ENCODE measurements at regions not wholly inside any gene's neighbourhood (a gene's known extent, or its start where the extent isn't known, plus 50 kb on each side); places are given as distances from the start of the nearest gene placed in this dataset.
"Not testable (repeated sequence)": the region's sequence is repeated elsewhere in the genome, so short reads cannot be mapped to it uniquely, and the experiment has no call there.

DNA sequence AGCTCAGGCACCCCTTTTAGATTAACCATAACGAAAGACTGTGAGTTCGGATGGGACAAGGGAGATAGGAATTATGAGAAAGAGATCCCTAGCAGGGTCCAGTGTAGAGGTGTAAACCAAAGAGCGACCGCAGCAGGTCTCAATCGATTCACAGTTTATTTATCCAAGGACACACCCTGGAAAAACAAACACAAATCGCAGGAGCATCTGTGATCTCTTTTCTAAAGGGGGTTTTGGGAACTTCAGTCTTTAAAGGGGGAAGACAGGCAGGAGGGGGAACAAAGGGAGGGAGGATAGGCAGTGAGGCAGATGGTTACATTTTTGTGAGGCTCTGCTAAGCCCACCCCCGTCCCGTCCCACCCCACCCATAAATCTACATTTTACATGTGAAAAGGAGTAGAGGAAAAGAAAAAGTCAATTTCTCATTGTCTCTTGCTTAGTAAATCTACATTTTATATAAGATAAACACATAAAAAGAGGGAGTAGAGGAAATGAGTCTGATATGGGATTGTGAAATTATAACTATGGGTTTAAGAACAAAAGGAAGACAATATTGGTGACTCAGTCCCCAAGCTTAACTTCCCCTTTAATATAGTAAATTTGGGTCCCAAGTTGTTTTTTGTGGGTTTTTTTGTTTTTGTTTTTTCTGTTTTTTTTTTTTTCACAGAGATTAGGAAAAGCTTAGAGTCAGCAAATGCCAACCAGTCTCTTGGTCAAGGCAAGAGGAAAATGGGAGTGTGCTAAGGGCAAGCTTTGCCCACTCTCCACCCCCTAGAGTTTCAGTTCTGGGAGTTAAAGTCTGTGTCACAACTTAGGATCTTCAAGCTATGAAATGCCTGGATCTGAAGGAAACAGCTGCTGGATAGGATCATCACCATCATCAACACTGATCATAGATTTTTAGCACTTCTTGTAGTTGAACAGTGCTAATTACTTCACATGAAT, 160.9 kb upstream of the CDH5 start:
- no peak for DNase-seq

DNA sequence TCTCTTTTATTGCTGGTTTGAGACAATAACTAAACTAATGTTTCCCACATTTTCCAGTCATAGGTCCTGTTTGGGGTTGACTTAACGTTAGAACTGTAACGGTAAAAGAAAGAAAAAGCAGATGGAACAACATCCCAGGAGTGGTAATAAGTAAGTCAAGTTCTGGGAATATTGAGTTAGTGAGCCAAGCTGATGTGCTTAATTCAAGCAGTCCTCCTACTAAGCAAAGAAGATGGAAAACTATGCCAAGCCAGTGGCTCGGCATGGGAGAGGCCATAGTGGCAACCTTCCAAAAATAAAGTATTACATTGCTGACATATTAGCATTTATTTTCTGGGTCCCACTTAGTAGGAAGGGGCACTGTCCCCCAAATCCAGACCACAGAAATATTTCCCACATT, 161.7 kb upstream of the CDH5 start:
- DNase-seq, result no peak

- DNase-seq, result no peak
Measured at GRCh38 chr16:66203476-66203875, 163.0 kb upstream of the CDH5 start.

DNA sequence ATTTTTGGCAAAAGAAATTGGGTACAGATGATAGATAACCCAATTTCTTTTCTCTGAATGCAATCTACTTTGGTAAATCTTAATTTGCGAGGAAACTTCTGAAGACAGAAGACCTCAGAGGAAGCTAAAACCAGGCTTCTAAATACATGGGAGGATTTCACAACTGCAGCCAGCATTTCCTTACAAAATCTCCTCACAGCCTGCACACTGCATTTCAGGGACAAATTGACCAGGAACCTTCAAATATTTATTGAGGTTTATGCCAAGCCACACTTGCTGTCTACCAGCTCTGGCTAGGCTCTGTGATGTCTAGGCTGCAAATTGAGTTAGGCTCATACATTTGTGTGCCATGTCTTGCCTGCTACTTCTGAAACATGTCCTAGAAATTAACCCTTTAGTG, 167.3 kb upstream of the CDH5 start:
- DNase-seq, result no peak

DNA sequence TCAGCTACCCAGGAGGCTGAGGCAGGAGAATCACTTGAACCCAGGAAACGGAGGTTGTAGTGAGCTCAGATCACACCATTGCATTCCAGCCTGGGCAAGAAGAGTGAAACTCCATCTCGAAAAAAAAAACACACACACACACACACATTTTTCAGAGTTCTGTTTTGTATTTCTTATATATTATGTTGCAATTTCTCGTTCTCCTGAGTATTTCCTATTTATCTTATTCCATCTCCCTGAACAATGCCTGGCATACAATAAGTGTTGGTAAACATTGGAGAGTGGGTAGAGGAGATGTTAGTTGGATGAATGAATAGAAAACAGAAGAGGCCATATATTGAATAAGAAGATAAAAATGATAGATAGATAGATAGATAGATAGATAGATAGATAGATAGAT, 167.8 kb upstream of the CDH5 start:
- no peak for DNase-seq

DNA sequence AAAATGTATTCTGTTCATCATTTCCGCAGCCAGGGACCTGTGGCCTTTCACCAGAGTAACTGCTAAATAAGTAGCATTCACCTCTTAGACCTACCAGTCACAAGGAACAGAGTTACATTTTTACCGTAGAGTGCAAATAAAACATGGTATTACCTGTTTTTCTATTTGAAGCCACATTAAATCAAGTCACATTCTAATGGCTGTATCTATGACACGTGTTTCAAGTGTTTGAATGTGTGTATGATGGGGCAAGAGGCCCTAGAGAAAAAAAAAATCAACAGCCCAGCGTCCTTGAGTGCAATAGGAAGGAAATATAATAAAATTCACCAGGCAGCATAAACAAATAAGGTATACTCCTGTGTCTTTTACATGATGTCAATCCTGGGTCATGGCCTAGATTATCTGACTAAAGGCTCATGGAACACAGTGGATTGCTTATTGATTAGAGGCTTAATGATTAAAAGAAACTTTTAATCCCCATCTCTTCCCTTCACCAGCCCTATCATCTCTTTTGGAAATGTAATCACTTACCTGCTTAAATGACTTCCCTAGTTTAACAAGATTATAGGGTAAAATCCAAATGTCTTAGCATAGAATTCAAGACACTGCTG, 168.7 kb upstream of the CDH5 start:
- DNase-seq, result no peak

- DNase-seq, result no peak
Measured at GRCh38 chr16:66196770-66197169, 169.7 kb upstream of the CDH5 start.

GRCh38 chr16:66194866-66195265, 171.6 kb upstream of the CDH5 start:
- DNase-seq, result no peak

GRCh38 chr16:66193543-66194229, 172.8 kb upstream of the CDH5 start:
- DNase-seq, result no peak

DNA sequence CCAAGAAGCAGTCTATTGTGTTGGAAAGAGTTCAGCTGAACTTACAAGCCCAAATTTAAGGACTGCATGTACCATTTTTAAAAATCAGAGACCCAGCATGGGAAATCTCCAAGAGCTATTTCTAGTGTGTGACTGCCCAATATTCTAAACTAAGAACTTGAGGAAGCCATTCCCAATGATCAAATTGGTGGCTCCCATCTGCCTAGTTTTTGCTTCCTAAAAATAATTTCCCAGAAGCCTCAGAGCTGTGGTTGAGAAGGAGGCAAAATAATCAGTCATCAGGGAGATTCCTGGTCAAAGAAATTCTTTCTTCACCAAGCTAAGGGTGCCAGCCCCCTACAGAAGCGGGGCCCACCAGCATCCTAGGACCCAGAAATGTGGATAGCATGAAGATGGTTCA, 176.1 kb upstream of the CDH5 start:
- DNase-seq, result no peak

GRCh38 chr16:66189951-66190350, 176.5 kb upstream of the CDH5 start:
- DNase-seq, result no peak

- DNase-seq, result no peak
Measured at GRCh38 chr16:66188917-66189725, 177.4 kb upstream of the CDH5 start.

- DNase-seq, result no peak
Measured at GRCh38 chr16:66186251-66186785, 180.2 kb upstream of the CDH5 start.

GRCh38 chr16:66182592-66182991, 183.9 kb upstream of the CDH5 start:
- DNase-seq, result no peak

GRCh38 chr16:66176731-66177130, 189.8 kb upstream of the CDH5 start:
- no peak for DNase-seq

GRCh38 chr16:66176111-66176510, 190.4 kb upstream of the CDH5 start:
- DNase-seq, result no peak

GRCh38 chr16:66175636-66176035, 190.9 kb upstream of the CDH5 start:
- no peak for DNase-seq

GRCh38 chr16:66175058-66175457, 191.4 kb upstream of the CDH5 start:
- DNase-seq, result no peak

DNA sequence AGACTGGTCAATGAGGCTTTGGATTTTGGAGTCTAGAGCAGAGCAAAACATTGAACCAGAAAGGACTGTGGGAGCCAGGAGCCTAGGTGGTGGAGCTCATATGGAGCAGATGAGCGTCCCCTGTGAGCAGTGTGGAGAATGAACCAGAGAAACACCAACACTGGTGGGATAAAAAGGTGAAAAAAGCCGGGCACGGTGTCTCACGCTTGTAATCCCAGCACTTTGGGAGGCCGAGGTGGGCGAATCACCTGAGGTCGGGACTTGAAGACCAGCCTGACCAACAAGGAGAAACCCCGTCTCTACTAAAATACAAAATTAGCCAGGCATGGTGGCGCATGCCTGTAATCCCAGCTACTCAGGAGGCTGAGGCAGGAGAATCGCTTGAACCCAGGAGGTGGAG, 192.7 kb upstream of the CDH5 start:
- not testable (repeated sequence) for DNase-seq

DNA sequence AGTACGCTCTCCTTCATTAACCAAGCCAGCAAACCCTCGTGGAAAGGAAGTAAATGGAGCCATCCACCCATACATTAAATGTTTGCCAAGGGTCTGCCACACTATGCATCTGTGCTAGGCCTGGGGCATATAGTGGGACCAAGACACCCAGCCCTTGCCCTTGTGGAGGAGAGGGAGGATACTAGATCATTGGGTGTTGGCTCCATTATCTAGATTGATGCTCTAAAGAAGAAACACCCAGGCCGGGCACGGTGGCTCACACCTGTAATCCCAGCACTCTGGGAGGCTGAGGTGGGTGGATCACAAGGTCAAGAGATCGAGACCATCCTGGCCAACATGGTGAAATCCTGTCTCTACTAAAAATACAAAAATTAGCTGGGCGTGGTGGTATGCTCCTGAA, 193.3 kb upstream of the CDH5 start:
- not testable (repeated sequence) for DNase-seq

DNA sequence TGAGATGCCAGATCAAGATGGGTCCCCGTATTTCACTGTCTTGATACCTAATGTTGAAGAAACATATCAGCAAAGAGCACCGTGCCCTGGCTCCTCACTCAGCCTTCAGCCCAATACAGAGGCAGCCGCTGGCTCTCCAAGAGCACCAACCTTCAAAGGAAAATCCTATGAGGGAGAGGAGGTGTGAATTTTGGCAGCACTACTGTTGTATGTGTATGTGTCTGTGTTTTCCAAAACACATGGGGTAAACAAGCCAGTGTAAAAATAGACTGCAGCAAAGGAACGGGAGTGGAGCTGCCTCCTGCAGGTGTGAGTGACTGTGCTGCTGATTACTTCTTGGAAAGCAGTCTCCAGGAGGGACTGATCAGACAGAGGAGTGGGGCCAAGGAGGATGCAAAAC, 194.0 kb upstream of the CDH5 start:
- DNase-seq, result no peak

DNA sequence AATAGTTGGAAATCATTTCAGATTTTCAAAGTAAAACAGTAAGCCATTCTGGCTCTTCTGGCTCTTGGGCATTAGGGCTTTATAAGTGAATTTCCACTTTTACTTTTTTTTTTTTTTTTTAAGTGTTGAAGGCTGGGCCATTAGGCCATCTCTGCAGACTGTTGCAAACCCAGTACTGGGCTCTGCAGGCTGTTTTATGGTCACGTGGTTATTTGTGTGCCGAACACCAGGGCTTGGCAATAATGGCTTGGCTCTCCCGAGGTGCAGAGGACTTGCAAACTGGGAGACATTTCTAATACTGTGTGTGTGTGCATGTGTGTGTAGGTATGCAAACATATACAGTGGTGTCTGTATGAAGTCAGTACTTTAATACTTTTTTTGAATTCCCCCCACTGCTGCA, 194.9 kb upstream of the CDH5 start:
- no peak for DNase-seq

DNA sequence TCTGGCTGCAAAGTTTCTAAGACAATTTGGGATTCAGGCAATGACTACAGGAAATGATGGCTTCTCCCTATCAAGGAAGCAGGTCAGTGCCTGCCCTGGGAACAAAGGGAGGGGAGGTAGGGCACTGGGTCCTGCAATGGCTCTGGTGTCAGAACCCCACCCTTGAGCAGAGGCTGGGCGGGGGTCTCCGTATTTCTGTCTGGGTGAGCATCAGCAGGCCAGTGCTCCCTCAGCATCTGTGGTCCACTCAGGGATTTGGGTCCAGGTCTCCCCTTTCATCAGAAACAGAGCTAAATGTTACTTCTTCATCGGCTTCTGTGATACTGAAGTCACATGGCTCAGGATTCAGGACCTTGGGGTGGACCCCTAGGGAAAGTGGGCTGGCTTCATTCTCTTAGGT, 195.5 kb upstream of the CDH5 start:
- no peak for DNase-seq

Data from NCI-H1417 (cell line).